Upper lobe of left lung (tissue), 4 donors: ENCODE measurements at regions not wholly inside any gene's neighbourhood (a gene's known extent, or its start where the extent isn't known, plus 50 kb on each side); places are given as distances from the start of the nearest gene placed in this dataset.

Experiments
- CTCF ChIP-seq, 6 experiments: fragments of 450-650 bp in 4 of 6; fragments of 200-600 bp in 2 of 6; sonication (generic) in 2 of 6; IDR thresholded peaks; one replicate each; pipeline ENCODE4 v1.5.1; 2016 to 2019; ENCODE audit warnings: antibody characterized with exemption in 6 of 6
- POLR2AphosphoS5 ChIP-seq, 2 donors: sonication (generic); formaldehyde crosslinking; IDR thresholded peaks; one replicate each; pipeline ENCODE4 v1.5.1; 2017; ENCODE audit warnings: antibody characterized with exemption in 2 of 2

- TF ChIP-seq POLR2AphosphoS5 (IDR thresholded peaks at IDR 0.05), result no peak
- no peak for TF ChIP-seq CTCF (IDR thresholded peaks at IDR 0.05)
Observed at GRCh38 chr12:107242189-107242588, 148.8 kb upstream of the CRY1 start.
